ENCODE measurements at regions not wholly inside any gene's neighbourhood (a gene's known extent, or its start where the extent isn't known, plus 50 kb on each side); places are given as distances from the start of the nearest gene placed in this dataset.

DNA sequence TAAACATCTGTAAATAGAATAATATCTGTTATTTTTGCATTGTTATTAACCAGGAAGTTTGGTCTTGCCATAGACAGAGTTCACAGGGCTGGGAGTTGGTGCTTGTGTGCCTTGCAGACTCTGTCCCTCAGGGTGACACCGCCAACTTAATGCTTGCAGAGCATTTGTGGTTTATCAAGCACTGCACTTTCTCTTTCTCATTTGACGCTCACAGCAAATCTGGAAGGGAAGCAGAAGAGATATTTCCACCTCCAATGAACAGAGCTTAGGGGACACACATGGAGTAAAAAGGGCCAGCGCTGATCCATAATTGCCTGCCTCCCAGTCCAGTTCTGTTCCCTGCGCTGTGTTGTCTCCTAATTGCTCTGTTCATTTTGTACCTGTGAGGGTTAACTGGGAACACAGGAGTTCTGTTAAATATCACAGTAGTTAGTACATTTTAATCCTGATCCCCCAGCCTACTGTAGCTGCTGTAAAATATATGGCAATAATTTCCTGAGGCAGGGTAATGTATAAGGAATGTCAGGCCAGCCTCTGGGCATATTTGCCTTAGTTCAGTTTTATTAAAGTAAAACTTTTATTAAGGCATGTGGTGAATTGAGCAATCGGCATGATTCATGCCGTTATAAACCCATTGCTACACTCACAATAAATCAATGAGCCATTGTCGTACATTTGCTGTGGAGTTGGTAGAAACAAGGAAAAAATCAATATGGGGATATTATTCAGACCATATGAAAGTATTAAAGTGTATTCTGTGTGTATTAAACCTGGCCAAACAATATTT, 182.5 kb upstream of the OSR1 start:
- FAIRE-seq = no peak

DNA sequence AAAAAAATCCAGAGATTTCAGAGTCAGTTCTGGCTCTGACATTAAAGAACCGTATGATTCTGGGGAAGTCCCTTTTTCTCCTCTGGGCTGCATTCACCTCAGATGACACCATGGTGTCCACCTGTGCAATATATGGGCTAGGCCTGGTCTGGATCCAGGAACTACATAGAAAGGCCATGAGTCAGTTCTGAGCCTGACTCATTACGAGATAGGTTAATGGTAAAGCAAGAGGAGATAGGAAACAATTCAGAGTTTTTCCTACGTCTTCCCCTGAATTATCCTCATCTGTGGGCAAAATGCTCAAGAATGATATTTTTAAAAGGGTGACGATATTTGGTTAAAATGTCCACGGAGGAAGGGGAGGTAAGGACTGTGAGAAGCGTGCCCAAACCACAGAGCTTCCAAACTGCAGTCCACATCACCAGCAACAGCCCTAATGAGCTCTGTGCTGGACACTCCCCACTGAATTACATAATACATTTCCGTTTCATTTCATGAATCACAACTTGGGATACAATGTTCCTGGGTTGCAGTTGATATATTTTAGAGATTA, 180.1 kb upstream of the OSR1 start:
- FAIRE-seq = no peak

DNA sequence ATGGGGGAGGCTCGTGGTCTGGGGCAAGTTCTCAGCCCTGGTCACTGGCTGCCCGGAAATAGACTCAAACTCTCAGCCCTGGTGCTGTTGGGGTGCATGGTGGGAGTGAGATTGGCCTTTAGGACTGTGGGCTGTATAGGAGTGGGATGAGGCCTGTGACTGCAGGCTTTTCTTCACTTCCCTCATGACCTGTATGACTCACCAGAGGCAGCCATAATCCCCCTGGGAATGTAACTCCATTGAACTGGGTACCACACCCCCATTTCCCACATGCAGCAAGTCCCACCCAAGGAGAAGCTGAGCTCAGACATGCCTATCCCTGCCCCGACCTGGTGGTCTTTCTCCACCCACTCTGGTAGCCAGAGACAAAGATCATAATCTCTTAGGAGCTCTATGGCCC, 177.7 kb upstream of the OSR1 start:
- no peak for FAIRE-seq

DNA sequence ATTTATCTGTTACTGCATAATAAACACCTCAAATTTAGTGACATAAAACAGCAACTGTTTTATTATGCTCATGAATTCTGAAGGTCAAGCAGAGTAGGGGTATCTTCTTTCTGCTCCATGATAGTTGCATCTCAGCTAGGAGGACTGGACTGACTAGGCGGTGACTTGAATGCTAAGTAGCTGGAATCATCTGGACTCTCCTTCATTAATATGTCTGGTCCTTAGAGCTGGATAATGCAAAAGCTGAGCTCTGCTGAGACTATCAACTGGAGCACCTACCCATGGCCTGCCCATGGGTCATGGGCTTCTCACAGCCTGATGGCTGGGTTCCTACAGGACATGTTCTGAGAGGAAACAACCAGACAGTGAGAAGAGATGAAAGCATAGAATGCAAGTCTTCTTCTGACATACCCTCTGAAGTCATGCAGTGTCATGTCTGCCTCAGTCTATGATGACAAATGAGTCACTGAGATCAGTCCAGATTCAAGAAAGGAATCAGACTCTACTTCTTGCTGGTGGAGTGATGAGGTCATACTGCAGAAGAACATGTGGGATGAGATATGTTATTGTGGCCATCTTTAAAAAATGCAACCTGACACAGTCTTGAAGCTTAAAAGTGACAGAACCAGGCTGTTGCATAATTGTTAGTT, 174.2 kb upstream of the OSR1 start:
- no peak for FAIRE-seq

DNA sequence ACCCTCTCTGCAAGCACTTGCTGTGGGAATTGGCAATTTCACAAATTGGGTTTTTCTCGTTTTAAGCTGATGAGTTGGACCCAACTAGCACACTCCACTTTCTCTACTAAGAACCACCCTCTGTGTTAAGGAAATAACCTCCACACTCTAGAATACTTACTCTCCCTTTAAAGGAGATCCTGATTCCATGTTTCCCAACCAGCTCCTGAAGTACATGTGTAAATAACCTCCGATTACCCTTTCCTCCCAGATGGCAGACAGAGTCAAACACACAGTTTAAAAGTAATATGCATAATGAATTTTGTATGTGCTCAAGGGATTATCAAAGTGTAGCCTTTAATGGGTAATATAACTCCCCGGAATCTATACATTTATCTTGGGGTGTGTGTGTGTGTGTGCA, 171.3 kb upstream of the OSR1 start:
- FAIRE-seq = no peak

DNA sequence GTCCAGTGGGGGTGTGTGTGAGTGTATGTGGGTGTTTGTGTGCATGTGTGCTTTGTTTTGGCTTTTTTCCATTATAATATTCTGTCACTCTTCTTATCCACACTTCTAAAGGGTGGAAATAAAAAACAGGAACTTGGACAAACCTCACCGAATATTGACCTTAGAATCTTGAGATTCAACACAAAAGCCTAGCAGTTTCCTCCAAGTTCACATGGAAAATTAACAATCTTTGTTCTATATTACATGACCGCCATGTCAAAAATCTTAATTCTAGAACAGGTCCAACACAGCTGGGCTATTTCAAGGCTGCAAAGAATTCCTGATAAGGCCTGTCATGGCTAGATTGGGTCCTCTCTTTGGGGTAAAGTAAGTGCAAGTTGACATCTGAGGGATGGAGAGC, 169.3 kb upstream of the OSR1 start:
- FAIRE-seq = no peak

DNA sequence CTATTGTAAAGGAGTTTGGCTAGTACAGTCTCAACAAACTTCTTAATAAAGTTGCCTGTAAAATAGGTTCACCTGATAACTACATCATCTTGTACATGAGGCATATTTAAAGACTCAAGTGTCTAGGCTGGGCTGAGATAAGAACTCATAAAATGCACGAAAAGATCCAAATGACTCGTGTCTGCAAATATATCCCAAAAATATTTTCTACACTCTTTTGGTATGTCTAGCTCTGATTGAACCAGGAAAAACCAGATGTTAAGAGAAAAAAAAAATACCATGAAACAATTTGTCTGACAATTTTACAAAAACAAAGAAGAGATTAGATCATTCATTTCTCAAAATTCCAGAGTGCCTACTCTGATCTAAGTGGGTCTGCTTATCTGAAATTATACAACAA, 166.9 kb upstream of the OSR1 start:
- no peak for FAIRE-seq

DNA sequence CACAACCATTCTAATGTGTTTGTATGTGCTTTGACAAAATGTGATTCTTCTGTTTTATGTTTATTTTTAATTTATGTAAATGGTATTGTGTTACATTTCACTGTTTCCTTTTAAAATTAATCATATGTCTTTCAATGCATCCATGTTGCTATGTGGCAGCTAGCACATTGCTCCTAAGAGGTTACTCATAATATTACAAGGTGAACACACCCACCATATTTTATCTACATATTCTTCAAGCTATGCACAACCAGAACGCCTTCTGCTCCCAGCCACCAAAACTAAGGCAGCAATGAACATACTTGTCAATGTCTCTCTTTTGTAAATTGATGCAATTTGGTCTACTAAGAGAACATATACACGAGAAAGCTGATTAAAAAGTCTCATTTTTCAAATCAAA, 160.6 kb upstream of the OSR1 start:
- no peak for FAIRE-seq

DNA sequence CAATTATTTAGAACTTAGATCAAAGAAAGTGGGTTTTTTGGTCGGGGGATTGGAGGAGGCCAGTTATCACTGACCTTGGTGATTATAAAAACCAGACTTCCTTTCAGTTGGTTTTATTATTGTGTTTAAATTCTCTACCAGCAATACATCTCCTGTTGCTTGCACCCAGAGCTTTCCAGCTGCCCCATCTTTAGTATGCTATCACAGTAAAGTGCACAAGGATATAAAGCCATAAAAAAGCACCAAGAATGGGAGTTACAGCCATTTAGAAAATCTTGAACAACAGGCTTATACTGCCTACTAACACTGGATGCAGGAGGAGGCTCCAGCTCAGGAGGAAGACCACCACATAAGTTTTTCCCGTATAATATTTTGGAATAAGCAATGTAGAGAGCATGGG, 148.7 kb upstream of the OSR1 start:
- FAIRE-seq = no peak

DNA sequence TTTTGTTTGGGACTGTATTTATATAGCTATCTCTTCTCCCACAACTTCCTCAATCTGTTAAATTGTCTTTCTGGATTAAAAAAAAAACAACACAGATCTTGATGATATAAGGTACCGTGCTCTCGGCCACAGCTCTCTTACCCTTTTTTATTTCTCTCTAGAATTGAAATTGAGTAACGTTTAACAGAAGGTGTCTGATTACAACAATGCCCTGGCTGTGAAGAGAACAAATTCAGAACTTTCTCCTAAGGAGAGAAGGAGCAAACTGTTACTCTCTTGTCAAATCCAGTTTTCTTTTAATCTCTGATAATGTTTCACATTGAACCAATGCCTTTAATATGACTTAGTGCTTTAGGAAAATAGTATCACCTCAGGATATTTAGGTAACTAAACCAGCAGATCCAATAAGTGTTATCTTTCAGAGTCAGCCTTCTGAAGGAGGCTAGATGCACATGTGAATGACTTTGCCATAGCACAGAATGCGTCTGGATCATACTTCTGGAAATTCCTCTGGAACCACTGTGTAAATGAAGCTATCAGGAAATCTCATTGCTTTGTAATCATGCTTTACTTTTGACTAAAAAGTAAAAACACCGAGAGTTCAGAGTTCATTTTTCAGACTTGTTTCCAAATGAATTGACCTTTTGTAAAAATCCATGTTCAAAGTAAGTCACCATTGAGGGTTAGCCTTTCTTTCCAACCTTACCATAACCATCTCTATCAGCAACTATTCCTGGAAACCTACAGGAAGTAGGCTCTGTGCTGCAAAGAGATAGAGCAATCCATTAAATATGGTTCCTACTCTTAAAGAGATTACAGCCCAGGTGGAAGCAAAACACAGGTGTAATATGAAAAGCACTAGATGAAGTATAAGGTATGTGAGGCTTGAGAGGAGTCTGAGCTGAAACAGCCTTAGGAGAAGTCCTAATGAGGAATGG, 147.0 kb upstream of the OSR1 start:
- FAIRE-seq = no peak

DNA sequence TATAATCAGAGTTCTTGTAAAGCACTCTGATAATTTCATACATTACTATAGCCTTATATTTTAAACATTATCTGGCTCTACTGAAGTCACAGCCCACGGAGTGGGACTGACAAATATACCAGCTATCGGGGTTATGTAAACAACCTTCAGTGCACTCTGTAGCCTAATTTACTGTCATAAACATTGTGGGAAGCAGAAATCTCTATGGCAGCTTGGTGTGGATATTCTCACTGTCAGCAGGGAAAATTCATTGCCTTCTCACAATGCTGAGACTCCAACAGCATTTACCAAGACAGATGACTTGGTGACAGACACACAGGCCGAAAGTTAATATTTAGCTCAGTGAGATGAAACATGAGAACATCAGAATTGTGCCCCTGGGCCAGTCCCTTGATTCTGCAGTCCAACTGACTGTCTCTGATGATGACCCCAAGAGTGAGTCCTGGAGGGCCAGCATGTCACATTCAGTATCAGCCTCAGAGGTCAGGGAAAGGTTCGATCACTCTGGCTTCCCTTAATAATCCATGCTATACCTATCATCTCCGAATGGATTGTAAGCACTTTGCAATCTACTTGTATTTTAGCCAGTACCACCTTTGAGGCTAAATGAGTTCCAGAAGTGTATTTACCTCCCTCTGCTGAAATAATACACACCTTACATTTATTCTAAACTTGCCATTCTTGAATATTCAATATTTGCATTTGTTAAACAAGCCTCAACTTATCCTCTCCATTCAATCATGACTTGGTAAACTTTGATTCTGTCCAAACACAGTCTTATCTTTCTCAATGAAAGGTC, 146.2 kb upstream of the OSR1 start:
- FAIRE-seq = no peak

DNA sequence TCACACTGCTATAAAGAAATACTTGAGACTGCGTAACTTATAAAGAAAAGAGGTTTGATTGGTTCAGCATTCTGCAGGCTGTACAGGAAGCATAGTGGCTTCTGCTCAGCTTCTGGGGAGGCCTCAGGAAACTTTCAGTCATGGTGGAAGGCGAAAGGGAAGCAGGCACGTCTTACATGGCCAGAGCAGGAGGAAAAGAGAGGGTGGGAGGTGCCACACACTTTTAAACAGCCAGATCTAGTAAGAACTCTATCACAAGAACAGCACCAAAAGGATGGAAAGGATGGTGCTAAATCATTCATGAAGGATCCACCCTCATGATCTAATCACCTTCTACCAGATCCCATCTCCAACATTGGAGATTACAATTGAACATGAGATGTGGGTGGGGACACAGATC, 145.5 kb upstream of the OSR1 start:
- no peak for FAIRE-seq

DNA sequence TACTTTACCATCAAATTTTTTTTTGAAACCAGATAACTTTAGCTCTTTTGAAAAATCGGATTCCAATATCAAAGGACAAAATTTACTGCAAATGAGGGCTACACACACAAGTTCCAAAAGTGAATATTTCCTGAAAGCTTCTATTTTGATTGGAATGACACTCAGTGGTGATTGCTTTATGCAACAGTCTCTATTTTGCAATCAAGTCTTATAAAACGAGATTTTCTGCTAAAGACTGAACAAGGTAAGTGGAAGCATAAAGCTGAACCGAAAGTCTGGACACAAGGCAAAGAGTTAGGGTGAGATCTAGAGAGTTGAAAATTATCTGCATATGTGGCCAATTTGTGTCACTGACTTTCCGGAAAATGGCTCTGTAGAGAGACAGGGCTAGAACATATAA, 145.0 kb upstream of the OSR1 start:
- no peak for FAIRE-seq

DNA sequence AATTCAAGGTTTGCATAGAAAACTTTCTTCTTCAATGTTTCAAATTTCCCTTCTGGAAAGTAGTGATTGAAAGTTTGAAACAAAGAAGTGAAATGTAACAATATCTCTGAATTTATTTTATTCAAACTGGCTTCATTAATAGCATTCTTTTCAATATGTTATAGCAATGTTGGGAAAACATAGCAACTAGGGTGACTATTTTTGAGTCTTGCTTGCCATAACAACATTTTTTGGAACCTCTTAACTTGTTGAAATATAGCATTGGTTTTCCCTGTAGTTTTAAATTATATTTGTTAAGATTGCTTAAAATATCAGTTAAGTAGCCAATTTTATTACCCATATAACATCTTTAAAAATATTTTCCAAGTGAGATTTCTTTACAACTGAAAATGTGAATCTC, 141.7 kb upstream of the OSR1 start:
- FAIRE-seq = no peak

DNA sequence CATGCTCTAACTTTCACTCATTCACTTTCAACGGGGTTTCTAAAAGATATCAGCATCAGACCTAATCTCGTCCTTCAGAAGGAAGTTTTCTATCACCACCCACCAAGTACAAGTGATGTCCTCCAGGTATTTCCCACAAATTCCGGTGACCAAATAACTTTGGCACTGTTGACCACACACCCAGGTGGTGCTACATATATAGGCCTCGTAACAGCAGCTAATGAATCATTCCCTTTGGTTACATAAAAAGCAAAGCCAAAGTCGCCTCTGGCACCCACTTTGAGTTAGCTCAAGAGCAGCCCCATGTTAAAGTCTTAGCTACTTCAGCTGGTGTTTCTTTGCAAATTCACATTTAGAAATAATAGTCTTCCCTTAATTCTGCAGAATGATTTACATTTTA, 138.2 kb upstream of the OSR1 start:
- no peak for FAIRE-seq

DNA sequence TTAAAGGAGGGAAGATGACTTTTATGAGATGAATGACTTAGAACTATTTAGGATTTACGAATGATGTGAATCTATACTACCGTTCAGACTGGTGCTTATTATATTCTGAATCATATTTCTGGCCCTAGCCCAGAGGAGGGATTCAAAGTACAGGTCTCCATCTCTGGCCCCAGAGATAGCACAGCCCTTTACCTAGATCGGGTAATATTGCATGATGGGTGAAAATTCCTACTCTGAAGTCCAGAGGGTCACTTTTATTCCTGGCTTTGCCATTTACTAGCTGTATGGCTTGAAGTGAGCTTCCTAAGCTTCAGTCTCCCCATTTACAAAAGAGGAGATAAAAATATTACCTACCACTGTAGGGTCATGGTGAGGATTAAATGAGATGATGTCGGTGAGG, 135.8 kb upstream of the OSR1 start:
- no peak for FAIRE-seq

DNA sequence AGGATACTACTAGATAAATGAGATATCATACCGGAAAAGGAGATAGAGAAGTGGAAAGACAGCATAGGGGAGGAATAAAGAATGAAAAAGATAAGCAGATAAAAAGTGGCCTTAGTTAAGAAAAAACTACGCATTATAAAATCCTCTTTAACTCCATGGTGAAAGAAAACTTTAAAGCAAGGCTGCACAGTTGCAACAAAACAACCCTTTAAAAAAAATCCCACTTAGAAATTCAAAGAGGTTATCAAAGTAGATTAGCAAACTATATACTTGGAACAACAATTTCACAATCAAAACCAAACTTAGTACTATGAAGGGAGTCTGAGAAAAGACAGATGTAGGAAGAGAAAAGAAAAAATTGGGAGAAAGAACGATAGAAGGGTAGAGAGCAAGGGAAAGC, 133.4 kb upstream of the OSR1 start:
- no peak for FAIRE-seq

DNA sequence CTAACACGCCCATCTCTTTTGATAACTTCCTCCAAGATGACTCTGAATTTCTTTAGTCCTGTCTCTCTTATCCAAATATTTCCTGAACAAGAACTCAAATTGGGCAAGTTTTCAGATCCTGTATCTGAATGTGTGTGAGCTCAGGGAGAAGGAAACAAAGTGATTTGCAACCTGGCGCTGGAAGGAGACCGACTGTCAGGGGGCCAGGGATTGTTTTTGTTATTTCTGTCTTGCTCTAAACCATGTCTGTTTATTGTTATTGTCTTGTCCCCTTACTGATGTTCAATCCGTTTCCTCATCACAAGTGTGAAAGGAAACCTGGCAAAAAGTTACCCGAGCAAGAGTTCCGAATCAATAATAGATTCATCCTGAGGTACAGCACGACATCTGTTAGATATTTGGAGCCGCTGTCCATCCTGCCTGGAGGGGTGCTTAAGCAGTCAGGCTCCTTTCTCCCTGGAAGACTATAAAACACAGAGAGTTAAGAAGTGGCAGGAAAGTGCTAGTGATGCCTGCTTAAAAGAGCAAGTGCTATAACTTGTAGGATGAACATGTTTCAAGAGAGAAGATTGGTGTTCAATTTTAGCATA, 132.5 kb upstream of the OSR1 start:
- FAIRE-seq = no peak

DNA sequence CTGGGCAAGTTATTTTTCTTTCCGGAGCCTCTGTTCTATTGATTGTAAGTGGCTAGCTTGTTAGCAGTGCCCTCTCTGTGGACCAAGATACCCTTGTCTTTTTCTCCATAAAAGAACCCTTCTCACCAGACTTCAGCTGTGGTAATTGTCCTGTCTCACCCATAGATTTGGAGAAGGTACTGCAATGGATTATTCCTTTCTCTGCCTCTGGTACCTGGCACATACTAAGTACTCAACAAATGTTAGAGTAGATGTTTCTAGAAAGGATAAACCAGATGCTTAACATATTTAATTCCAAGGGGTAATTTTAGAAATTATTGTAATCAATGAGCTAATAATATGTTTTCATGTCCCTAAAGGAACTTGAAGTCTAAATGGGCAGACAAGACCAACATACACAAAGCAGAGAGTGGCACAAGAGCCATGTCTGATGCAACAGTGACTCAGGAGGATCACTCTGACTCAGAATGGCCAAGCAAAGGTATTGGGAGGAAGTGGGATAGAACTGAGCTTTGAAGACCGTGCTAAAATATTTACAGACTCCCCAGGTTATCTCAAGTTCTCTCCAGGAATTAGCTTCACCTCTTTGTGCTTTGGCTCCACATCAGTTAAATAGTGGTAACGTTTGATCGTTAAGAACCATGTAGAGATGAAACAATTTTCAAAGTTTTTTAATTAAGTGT, 129.7 kb upstream of the OSR1 start:
- FAIRE-seq = no peak

DNA sequence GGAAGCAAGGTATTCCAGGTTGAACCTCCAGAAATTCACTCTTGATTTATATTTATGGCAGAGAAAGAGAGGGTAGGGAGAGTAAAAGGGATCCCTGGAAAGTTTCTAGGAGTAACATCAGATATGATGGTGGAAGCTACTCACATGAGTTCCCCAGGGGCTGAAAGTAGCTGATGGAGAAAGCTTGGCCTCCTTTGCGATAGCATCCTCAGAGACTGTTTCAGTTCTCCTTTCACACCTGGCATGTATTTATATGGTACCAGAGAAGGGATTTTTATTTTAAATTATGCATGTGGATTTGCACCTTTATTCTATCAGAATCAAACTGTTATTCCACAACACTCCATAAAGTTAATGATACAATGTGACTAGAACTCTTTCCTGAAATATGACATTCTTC, 126.3 kb upstream of the OSR1 start:
- no peak for FAIRE-seq

DNA sequence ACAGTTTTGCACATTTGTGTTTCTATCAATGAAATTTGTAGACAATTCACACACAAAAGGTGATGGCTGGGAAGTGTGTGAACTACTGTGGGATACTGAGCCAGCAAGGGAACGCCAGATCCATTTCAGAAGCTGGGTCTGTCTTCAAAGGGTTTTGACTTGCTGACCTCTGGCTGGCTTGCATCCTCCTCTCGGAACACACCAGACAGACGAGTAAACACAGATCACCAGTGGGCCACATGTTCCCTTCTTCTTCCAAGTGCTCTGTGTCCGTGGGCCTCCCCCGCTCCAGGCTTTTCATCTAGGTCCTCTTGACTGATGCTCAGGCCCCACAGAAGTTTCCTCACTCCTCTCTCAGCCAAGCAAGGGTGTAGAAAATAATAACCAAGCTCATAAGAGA, 122.2 kb upstream of the OSR1 start:
- no peak for FAIRE-seq

DNA sequence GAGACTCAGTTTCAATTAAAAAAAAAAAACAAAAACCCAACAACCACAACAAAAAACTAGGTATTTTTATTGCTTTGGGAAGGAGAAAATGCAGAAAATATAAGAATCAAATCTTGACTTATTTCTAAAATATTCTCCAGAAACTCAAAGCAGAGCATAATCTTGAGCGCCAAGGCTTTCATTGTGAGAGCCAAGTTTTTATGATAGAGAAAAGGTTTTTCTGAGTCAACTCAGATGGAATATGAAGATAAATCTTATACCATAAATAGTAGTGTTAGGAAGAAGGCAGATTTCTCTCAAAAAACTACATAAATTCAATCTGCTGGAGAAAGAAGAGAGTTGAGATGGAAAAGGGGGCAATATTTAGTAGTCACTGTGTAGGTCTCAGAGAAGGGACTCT, 121.2 kb upstream of the OSR1 start:
- FAIRE-seq = no peak

All from endometrium (tissue), 2 donors.